HG03103 (cell line): ENCODE measurements at regions not wholly inside any gene's neighbourhood (a gene's known extent, or its start where the extent isn't known, plus 50 kb on each side); places are given as distances from the start of the nearest gene placed in this dataset.

Source experiments
- ATAC-seq: cut with Tn5 transposase; IDR thresholded peaks from one replicate; pipeline ENCODE4 v1.9.1; 2021; ENCODE audit warnings: low read depth; ENCODE audit not compliant: unreplicated experiment

DNA sequence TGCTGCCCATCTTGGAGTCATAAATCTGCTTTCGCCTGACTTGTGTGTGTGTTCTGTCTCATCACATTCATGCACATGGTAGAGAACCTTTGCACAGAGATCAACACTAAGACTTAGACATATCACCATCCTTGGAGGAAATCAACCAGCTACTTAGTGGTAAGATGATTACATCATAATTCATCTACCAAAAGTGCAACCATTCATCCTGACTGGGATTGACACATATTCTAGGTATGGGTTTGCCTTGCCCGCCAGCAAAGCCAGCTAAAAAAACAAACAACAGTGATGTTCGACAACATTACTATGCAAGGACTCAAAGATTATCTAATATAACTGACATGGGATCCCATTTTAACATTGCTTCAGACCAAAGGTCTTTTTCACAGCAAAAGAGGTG lies 228.7 kb downstream of the NUAK1 start:
- no peak for ATAC-seq

DNA sequence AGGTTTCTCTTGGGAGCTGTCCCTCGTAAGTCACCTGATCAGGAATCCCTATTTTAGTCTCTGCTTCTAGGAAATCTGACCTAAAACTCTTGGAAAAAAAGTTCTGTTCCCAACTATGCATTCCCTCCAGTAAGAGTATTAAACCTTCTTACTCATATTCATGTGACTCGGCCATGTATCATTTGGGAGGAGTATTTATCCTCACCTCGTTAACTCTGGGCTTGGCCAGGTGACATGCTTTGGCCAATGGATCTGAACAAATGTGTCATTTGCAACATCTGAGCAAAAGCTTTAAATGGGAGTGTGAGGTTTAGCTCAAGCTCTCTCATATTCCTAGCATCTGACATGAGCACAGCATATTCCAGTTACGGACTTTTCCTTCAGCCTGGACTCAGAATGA lies 226.8 kb downstream of the NUAK1 start:
- no peak for ATAC-seq

DNA sequence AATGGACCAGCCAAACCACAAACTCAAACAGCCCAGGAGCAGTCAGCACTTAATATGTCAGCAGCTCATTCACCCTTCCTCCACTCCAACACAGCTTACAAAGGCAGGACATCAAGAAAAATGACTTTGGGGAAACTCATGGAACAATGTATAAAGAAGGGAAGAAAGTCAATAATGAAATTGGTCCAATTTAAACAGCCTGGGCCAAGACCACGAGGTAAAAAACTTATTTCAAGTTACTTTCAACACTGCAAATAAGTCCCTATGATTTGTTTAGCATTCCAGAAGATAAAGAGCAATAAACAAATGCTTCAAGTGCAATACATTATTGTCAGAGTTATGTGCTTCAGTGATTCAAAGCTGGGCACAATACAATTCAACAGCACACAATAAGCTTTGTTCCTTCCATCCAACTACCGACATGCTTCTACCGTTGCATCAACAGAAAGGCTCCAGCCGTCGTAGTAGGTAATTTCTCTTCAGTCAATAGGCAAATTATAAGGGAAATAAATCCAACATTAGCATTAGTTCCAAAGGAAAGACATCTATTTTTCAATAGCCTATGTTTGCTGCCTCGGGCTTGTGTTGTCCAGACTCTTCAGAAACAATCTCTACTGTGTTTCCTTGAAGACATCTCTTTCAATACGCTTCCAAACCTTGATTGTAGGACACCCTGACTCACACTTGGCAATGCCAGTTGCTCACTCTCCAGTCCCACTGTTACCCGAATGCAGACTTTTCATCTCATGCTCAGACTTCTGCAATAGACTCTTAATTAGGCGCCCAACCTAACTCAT lies 225.7 kb downstream of the NUAK1 start:
- no peak for ATAC-seq

DNA sequence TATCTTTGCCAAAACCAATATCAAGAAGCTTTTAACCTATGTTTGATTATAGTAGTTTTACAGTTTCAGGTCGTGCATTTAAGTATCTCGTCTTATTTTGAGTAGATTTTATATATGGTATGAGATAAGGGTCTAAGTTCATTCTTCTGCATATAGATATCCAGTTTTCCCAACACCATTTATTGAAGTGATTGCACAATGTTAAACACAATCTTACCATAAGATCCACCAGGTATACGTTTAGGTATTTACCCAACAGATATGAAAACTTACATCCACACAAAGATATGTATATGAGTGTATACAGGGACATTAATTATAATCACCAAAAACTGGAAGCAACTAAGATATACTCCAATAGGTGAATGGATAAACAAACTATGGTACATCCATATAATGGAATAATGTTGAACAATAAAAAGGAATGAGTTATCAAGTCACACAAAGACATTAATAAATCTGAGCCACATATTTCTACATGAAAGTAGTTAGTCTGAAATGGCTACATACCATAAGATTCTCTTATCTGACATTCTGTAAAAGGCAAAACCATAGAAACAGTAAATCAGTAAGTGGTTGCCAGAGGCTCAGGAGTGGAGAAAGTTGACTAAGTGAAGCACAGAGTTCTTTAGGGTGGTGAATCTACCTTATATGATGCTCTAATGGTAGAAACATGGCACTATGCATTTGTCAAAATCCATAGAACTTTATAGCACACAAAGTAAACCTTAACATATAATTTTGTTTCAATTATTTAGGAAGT lies 222.6 kb downstream of the NUAK1 start:
- no peak for ATAC-seq

DNA sequence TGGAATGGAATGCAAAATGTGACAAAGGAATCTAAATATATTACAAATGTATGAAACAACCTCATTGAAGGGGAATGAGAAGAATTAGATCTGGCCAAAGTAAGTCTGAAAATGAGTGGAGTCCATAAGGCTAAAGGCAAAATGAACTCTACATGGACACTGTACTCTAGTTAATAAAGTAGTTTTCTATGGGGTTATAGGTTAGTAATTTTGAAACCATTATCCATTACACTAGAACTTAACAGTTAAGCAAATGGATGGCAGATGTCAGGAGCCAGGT lies 222.1 kb downstream of the NUAK1 start:
- no peak for ATAC-seq

DNA sequence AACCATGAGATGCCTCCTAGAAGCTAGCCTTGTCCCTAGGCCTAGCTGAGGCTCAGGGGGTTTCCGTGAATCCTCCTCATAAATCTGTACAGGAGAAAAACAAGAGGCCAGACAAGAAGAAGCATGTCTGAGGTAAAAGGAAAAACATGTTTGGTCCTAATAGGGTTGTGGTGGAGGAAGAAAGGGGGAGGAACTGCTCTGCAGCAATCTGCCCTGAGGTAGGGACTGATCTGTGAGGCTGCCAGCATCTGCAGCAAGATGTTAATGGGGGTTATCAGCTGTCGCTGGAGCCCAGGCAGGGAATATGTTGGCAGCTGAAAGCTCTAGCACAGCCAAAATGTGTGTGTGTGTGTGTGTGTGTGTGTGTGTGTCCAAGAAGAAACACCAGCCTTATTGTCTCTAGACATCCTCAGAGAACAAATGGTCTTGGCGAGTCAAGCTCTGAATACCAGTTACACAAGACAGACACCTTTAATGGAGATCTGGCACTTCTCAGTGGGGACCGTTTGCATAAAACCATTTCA lies 218.5 kb downstream of the NUAK1 start:
- ATAC-seq: no peak

DNA sequence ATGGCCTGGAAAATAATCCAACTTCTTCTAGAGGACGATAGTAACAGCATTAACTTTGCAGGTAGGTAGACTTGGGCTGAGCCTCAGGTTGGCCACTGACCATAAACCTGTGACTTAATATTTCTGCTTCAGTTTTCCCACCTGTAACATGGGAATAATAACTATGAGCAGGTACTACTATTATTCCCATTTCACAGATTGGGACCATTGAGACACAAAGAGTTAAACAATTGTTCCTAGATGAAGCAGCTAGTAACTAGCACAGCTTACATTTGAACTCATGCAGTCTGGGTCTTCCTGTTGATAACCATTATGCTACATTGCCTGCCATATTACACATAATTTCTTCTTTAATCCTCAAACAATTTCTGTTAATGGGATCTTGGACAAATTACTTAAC lies 217.7 kb downstream of the NUAK1 start:
- ATAC-seq: no peak

DNA sequence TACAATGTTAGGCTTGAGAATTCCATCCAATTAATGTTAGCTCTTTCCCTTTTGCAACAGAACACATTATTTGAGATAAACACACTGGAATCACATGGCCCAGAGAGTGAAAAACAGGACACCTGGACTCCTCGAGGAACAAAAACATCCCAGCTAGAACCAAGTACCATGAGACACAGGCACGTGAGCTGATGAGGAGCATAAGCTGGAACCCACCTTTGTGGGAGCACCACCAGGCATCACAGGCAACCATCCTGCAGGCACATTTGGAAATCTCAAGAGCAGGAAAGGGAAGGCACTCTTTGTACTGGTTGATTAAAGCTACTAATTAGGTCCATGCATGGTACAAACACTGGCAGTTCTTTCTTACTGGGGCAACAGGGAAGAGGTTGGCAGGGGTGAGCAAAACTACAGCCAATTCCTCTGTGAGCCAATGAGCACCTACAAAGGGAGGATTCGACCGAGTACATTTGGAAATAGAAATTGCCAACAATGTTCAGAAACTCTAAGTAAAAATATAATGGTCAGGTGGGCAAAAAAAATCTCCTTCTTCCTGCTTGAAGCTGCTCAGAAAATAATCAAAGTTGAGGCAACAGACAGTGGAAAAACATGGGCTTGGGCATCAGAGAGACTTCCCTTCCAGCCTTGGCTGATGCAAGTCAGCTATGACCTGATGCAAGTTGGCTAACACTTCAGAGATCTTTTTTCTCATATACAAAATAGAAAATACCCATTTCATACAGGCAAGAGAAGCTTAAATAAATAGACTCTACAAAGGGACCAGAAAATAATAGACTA lies 216.7 kb downstream of the NUAK1 start:
- no peak for ATAC-seq

DNA sequence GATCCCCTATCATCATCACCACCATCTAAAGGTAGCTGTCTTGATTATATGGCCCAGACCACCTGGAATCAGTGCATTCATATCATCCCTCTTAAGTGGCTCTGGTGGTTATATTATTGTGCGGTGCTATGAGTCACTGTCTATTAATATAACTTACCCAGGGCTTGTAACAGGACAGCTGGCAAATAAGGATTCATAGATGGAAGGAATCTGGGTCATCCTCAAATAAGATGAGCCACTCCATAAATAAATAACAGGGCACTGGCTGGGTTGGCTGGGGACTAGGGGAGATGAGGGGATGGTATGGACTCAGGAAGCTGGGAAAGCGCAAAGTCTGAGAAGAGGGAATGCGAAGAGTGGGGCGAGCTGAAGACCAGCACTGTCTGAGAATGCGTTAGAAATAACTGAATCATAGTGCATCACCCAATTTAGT lies 216.1 kb downstream of the NUAK1 start:
- ATAC-seq: no peak

DNA sequence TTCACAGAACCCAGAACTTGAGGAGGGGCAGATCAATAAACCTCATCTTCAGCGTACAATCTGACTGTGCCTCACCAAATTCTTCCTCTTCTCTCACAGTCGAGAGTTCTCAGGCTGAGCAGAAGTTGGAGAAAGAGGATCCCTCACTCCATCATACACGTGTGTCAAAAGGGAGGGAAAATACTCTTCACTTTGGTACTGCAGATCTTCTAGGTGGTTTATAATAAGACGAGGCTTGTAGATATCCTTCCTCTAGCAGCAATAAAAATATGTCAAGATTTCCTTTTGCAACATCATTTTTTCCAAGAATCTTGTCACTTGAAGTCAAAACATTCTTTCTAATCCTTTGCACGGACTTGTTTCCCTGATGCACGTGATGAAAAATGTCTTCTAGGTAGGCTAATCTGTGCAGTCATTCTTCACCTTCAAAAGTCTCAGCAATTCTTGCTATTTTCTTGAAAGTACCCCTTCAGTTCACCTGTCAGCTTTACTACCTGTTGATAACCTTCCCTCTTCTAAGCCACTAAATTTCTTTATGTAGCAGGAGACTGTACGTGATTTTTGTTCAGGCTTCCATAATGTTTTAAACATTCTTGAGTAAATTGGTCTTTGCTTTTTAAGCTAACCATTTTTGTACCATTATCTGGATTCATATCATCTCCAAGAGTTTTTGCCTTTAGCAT lies 214.1 kb downstream of the NUAK1 start:
- no peak for ATAC-seq

DNA sequence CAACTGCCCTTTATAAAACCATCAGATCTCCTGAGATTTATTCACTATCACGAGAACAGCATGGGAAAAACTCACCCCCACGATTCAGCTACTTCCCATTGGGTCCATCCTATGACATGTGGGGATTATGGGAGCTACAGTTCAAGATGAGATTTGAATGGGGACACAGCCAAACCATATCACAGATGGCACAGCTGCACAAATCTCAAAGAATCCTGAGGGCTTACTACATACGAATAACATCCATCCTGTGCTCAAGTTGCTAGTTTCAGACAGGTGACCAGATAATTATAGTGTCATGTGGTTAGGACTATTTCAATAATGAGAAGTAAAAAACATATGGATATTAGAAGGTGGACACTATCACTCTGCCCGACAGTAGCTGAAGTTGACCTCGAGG lies 211.2 kb downstream of the NUAK1 start:
- ATAC-seq: no peak

DNA sequence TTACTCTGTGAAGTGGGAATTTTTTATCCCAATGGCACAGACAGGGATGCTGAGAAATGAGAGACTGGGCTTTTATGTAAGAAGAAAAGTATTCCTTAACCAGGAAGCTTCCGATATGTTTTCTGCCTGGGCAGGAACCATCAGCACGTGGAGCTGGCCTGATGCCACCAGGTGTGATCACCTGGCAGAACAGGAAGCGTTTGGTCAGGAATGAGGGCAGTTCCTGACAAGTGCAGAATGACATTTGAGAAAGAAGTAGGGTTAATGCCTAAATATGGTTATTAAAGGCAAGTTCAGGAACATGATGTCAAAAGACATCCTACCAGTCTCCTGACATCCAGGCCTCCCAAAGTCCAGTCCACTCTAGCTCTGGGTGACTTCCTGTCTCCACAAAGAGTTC lies 210.3 kb downstream of the NUAK1 start:
- ATAC-seq: no peak

DNA sequence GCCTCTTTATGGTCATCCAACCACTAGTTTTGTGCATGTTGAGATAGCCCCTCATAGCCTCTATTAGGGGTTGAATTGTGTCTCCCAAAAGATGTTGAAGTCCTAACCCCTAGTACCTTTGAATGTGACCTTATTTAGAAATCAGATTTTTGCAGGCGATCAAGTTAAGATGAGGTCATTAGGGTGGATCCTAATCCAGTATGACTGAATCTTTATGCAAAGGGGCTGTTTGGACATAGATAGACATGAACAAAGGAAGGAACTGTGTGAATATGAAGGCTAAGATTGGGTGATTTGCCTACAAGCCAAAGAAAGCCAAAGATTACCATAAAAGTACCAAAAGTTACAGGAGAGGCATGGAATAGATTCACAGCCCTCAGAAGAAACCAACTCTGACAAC lies 209.6 kb downstream of the NUAK1 start:
- no peak for ATAC-seq

DNA sequence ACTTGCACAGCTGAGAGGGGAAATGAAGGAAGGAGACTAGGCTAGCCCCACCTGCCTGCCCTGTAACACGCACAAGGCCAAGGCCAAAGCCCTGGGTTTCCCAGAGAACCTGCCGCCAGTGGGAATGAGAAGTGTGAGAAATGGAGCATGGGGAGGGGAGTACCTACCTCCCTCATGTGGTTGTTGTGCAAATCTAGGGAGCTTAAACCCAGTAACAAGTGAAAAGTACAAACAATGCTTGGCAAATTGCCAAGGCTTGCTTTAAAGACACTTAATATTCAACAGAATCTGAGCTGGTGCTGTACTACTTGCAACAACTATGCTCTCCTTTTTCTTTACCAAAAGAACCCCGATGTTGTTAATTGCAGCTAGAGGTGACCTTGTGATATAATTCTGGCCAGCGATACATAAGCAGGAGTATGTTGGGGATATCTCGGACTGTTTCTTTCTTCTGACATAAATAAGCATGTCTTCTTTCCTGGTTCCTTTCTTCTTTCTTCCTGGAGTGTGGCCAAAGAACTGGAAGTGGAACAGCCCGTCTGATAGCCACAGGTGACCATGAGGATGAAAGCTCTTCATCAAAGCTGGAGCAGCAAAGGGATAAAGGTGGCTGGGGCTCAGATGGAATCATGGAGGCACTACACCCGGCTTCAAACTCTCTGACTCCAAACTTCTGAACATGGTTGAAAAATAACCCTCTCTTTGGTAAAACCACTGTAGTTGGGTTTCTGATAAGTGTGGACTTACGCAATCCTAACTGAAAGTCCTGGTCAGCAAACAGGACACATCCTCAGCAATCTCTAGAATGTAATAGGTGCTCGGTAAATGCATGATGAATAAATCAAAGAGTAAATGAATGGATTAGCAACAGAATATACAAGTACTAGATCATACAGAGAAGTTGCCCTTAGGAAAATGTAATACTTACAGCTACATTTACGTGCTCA lies 207.9 kb downstream of the NUAK1 start:
- ATAC-seq: no peak

DNA sequence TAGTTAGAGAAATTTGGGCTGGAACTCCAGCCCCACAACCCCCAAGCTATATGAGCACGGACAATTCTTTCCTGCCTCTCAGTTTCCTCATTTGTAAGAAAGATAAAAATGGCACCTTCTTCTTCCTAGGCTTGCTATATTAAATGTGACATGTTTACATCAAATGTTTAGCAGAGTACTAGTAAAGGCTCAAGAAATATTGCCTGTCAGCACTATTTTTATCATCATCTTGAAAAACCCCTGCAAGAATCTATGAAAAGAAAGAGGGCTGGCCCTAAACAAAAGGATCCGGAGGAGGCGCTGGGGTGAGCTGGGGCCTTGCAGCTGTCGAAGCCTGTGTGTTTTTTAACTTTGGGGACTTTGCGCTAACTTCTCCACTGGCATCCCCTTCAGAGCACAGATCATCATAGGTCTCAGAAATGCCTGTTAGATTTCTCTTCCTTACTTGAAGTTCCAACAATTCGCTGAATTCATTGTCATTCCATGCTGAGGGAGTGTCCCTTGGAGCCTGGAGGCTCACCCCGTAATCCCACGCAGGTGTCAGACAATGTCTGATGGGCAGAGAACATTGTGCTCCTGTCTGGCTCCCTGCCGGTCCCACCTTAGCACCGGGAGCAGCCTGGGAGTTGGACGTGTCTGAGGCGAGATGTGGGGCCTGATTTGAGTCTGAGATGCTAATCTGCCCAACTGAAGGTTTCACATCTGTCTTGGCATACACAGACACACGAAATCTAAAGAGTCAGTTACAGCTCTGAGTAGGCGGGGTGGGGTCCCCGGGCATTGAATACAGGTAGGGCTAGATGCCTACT lies 206.8 kb downstream of the NUAK1 start:
- ATAC-seq: no peak

DNA sequence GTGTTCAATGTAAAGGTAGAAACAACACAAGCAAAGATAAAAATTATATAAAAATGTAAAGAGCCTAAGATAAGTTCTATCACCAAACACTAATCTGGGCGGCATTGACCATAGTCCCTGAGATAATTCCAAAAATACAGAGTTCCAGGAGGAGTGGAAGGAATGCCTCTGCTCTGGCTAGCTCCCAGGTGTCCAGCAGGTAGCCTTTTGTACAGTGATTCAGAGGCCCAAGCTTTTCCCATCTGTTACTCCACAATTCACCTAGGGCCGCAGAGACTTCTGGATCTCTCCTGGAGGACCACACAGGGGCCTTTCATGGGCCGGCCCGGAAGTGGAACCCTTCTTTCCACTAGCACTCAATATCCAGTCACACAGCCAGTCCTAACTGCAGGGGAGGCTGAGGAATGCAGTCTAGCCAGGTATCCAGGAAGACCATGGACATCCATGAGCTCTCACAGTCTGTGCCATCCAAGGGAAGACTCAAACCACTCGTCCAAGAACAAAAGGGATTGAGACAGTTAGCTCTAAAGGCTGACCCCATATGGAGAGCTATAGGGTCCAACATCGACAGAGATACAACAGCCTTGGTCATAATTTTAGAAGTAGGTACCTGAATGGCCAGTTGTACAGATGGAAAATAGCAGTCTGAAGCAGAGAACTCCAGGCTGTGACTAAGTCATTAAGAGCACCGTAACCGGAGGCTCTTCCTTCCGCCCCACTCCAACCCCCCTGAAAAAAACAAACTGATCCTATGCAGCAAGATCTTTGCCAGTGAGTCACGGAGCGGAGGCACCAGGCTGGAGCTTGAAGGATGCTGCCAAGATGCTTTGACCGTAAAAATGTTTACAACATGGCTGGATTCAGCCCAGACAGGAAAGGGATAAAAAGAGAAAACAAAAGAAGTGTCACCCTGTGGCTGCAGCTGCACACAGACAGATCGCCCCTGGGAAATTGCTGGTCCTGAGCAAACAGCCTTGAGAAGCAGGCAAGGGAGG lies 204.8 kb downstream of the NUAK1 start:
- no peak for ATAC-seq

DNA sequence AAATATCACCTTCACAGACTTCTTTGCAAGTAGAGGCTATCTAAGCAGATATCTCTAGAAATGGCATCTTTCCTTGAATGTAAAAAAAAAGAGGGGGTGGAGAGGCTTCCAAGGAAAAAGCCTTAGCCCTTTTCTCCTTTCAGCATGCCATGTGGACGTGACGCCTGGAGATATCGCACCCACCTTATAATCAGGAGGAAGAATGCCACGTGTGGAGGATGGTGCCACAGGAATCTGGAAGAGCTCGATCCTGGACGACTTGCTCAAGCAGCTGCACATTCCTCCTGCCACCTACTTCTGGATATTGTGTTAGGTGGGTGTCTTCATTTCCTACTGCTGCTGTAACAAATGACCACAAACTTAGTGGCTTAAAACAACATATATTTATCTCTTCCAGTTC lies 203.6 kb downstream of the NUAK1 start:
- ATAC-seq: no peak

DNA sequence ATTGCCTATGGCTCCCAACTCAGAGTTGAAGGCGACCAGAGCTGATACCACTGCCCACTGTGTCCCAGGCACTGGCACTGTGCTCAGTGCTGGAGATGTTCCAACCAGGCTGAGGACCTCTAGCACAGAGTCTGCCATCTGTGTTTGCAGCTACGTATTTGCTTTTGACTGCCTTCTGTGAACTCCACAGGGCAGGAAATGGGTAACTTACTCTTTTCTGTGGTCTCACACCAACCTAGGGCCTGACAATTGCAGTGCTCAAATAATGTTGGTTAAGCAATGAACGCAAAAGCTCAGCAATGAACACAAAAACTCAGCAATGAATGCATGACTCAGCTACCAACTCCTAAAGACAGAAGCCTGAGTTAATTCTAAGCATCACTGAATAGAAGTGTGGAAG lies 202.8 kb downstream of the NUAK1 start:
- no peak for ATAC-seq
